Esophagus muscularis mucosa (tissue), 4 donors: ENCODE measurements at regions not wholly inside any gene's neighbourhood (a gene's known extent, or its start where the extent isn't known, plus 50 kb on each side); places are given as distances from the start of the nearest gene placed in this dataset.

ENCODE experiments used
- CTCF ChIP-seq, 3 experiments: fragments of 200-600 bp in 2 of 3; fragments of 450-650 bp in 1 of 3; sonication (generic) in 2 of 3; IDR thresholded peaks; one replicate each; pipeline ENCODE4 v1.5.1; 2017 to 2019; ENCODE audit warnings: antibody characterized with exemption in 3 of 3, mild to moderate bottlenecking in 2 of 3, moderate library complexity in 1 of 3
- EP300 ChIP-seq: sonication (generic); formaldehyde crosslinking; IDR thresholded peaks from one replicate; pipeline ENCODE4 v1.6.1; 2017; ENCODE audit warnings: antibody characterized with exemption
- POLR2A ChIP-seq: fragments of 450-650 bp; IDR thresholded peaks from one replicate; pipeline ENCODE4 v1.6.1; 2017; ENCODE audit warnings: antibody characterized with exemption, moderate library complexity, mild to moderate bottlenecking, low read depth

- TF ChIP-seq CTCF (IDR thresholded peaks at IDR 0.05): no peak
- TF ChIP-seq POLR2A: no peak
- TF ChIP-seq EP300: peak; percentile 94
These were observed 95.4 kb upstream of the ERRFI1 start for GRCh38 chr1:8121261-8122159.
